ENCODE measurements at regions not wholly inside any gene's neighbourhood (a gene's known extent, or its start where the extent isn't known, plus 50 kb on each side); places are given as distances from the start of the nearest gene placed in this dataset.

- no peak for TF ChIP-seq CTCF (IDR thresholded peaks at IDR 0.05)
- no peak for TF ChIP-seq POLR2A (IDR thresholded peaks at IDR 0.05)
- TF ChIP-seq EP300 (IDR thresholded peaks at IDR 0.05; ENCODE audit: low read depth), result no peak
- TF ChIP-seq POLR2AphosphoS5 (IDR thresholded peaks at IDR 0.05), result no peak
Observed at GRCh38 chr13:80058626-80059025, 282.3 kb downstream of the SPRY2 start.

Data from transverse colon (tissue), 4 donors.